ENCODE measurements at regions not wholly inside any gene's neighbourhood (a gene's known extent, or its start where the extent isn't known, plus 50 kb on each side); places are given as distances from the start of the nearest gene placed in this dataset.

DNA sequence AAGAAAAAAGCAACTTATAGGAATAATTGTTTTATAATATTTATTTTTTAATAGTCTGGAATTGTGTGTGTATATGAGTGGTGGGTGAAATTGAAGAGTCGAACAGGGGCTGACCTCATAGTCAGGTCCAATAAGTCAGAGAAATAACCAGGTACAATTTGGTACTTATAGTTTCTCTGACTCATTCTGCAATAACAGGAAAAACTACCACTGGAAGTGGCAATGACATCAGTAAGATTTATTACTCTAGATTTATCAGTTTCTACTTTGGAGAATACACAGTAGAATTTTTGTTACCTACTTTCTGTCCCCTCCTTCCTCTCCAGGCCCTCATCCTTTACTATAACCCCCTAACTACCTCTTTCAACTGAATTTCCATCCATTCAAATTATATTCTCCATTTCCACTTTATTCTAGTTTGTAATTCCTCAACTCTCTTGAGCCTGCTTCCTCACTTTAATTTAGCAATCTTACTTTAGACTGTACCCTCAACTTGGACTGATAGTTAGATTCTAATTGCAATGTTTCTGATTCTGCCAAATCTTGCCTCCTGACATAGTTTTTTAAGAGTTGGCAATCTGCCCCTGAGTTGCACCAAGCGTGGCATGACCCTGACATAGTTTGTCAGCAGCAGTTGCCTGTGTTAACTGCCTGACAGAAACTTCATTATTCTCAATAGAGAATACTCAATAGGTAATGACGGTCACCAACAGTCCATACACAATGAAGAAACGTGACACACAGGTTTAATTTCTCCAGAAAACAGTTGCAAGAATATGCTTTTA lies 475.3 kb upstream of the RIOK2 start:
- H3K9me3 ChIP-seq (ENCODE audit: control insufficient read depth, insufficient read depth, low read depth, low read length): no peaks in the 10 kb centered on the region
- H3K4me1 ChIP-seq (ENCODE audit: control insufficient read depth, insufficient read depth, low read length): no peaks in the 10 kb centered on the region
- POLR2A ChIA-PET: no interaction called here
- CTCF ChIA-PET: no interaction called here
- H3K27ac ChIP-seq (ENCODE audit: extremely low read depth, low read depth, low read length): no peak overlapping the region
- H3K4me3 ChIP-seq (ENCODE audit: low read depth, low read length): no peak overlapping the region
- TF ChIP-seq, protein P1, sequence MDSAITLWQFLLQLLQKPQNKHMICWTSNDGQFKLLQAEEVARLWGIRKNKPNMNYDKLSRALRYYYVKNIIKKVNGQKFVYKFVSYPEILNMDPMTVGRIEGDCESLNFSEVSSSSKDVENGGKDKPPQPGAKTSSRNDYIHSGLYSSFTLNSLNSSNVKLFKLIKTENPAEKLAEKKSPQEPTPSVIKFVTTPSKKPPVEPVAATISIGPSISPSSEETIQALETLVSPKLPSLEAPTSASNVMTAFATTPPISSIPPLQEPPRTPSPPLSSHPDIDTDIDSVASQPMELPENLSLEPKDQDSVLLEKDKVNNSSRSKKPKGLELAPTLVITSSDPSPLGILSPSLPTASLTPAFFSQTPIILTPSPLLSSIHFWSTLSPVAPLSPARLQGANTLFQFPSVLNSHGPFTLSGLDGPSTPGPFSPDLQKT (IDR thresholded peaks at IDR 0.05; ENCODE audit: borderline replicate concordance, low read depth, low read length): no peak
- no peak for TF ChIP-seq ZFHX2 (tag by site-specific recombination; conservative IDR thresholded peaks at IDR 0.05)
- no peaks in the 10 kb centered on the region for H3K36me3 ChIP-seq (ENCODE audit: control insufficient read depth in 2 of 2, insufficient read depth in 1 of 2, low read length in 2 of 2)

DNA sequence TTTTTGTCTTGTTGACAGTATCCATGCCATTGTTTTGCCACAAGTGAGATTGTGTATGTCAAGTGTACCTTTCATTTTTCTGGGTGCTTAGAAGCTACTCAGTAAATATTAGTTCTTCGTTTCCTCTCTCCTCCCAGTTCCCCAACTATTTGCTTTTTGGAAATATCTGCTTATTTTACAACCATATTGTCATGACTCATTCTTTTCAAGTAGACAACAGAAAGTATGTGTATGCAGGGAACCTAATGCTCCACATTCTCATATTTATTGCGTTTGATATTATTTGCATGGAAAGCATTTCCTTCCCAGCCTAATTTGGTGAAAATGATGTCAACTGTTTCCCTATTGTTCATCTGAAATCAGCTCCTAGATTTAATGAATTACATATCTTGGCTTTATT lies 483.7 kb upstream of the RIOK2 start:
- H3K36me3 ChIP-seq (ENCODE audit: control insufficient read depth in 2 of 2, insufficient read depth in 1 of 2, low read length in 2 of 2): no peaks in the 10 kb centered on the region
- no peaks in the 10 kb centered on the region for H3K4me1 ChIP-seq (ENCODE audit: control insufficient read depth, insufficient read depth, low read length)
- ChIA-PET POLR2A (no interaction called here), CTCF (interaction anchor here (0.6 kb wide), 1 partner anchor 796 kb away, joined by 3 read pairs; no protein-coding TSS in a partner anchor)
- H3K4me3 ChIP-seq (ENCODE audit: low read depth, low read length): no peak overlapping the region
- H3K27ac ChIP-seq (ENCODE audit: extremely low read depth, low read depth, low read length): no peak overlapping the region
- H3K9me3 ChIP-seq (ENCODE audit: control insufficient read depth, insufficient read depth, low read depth, low read length): no peaks in the 10 kb centered on the region
- TF ChIP-seq ZNF354C (tag by site-specific recombination; IDR thresholded peaks at IDR 0.05; ENCODE audit: borderline replicate concordance, low read depth) (no peak), ZNF214 (tag by site-specific recombination; IDR thresholded peaks at IDR 0.05; ENCODE audit: borderline replicate concordance) (no peak), OSR2 (tag by site-specific recombination; IDR thresholded peaks at IDR 0.05) (no peak), ZNF133 (tag by site-specific recombination; IDR thresholded peaks at IDR 0.05) (no peak), ZNF560 (tag by site-specific recombination; IDR thresholded peaks at IDR 0.05; ENCODE audit: borderline replicate concordance) (no peak), ZNF221 (tag by site-specific recombination; IDR thresholded peaks at IDR 0.05; ENCODE audit: borderline replicate concordance) (no peak), ZNF23 (tag by site-specific recombination; IDR thresholded peaks at IDR 0.05; ENCODE audit: borderline replicate concordance) (no peak), TCF7L2 (IDR thresholded peaks at IDR 0.05; ENCODE audit: borderline replicate concordance, low read depth, low read length) (no peak), ZEB2 (tag by site-specific recombination; IDR thresholded peaks at IDR 0.05) (no peak), ZNF335 (tag by site-specific recombination; conservative IDR thresholded peaks at IDR 0.05) (no peak), ZNF510 (tag by site-specific recombination; IDR thresholded peaks at IDR 0.05; ENCODE audit: insufficient replicate concordance) (no peak), ZFP3 (tag by site-specific recombination; IDR thresholded peaks at IDR 0.05; ENCODE audit: low read depth) (no peak), ZNF211 (tag by site-specific recombination; IDR thresholded peaks at IDR 0.05; ENCODE audit: low read depth) (no peak)
- TF ChIP-seq, protein P2, sequence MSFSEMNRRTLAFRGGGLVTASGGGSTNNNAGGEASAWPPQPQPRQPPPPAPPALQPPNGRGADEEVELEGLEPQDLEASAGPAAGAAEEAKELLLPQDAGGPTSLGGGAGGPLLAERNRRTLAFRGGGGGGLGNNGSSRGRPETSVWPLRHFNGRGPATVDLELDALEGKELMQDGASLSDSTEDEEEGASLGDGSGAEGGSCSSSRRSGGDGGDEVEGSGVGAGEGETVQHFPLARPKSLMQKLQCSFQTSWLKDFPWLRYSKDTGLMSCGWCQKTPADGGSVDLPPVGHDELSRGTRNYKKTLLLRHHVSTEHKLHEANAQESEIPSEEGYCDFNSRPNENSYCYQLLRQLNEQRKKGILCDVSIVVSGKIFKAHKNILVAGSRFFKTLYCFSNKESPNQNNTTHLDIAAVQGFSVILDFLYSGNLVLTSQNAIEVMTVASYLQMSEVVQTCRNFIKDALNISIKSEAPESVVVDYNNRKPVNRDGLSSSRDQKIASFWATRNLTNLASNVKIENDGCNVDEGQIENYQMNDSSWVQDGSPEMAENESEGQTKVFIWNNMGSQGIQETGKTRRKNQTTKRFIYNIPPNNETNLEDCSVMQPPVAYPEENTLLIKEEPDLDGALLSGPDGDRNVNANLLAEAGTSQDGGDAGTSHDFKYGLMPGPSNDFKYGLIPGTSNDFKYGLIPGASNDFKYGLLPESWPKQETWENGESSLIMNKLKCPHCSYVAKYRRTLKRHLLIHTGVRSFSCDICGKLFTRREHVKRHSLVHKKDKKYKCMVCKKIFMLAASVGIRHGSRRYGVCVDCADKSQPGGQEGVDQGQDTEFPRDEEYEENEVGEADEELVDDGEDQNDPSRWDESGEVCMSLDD (tag by site-specific recombination; IDR thresholded peaks at IDR 0.05): no peak
- TF ChIP-seq, protein P3, sequence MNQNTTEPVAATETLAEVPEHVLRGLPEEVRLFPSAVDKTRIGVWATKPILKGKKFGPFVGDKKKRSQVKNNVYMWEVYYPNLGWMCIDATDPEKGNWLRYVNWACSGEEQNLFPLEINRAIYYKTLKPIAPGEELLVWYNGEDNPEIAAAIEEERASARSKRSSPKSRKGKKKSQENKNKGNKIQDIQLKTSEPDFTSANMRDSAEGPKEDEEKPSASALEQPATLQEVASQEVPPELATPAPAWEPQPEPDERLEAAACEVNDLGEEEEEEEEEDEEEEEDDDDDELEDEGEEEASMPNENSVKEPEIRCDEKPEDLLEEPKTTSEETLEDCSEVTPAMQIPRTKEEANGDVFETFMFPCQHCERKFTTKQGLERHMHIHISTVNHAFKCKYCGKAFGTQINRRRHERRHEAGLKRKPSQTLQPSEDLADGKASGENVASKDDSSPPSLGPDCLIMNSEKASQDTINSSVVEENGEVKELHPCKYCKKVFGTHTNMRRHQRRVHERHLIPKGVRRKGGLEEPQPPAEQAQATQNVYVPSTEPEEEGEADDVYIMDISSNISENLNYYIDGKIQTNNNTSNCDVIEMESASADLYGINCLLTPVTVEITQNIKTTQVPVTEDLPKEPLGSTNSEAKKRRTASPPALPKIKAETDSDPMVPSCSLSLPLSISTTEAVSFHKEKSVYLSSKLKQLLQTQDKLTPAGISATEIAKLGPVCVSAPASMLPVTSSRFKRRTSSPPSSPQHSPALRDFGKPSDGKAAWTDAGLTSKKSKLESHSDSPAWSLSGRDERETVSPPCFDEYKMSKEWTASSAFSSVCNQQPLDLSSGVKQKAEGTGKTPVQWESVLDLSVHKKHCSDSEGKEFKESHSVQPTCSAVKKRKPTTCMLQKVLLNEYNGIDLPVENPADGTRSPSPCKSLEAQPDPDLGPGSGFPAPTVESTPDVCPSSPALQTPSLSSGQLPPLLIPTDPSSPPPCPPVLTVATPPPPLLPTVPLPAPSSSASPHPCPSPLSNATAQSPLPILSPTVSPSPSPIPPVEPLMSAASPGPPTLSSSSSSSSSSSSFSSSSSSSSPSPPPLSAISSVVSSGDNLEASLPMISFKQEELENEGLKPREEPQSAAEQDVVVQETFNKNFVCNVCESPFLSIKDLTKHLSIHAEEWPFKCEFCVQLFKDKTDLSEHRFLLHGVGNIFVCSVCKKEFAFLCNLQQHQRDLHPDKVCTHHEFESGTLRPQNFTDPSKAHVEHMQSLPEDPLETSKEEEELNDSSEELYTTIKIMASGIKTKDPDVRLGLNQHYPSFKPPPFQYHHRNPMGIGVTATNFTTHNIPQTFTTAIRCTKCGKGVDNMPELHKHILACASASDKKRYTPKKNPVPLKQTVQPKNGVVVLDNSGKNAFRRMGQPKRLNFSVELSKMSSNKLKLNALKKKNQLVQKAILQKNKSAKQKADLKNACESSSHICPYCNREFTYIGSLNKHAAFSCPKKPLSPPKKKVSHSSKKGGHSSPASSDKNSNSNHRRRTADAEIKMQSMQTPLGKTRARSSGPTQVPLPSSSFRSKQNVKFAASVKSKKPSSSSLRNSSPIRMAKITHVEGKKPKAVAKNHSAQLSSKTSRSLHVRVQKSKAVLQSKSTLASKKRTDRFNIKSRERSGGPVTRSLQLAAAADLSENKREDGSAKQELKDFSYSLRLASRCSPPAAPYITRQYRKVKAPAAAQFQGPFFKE (tag by site-specific recombination; IDR thresholded peaks at IDR 0.05; ENCODE audit: borderline replicate concordance): no peak
- TF ChIP-seq, protein P4, sequence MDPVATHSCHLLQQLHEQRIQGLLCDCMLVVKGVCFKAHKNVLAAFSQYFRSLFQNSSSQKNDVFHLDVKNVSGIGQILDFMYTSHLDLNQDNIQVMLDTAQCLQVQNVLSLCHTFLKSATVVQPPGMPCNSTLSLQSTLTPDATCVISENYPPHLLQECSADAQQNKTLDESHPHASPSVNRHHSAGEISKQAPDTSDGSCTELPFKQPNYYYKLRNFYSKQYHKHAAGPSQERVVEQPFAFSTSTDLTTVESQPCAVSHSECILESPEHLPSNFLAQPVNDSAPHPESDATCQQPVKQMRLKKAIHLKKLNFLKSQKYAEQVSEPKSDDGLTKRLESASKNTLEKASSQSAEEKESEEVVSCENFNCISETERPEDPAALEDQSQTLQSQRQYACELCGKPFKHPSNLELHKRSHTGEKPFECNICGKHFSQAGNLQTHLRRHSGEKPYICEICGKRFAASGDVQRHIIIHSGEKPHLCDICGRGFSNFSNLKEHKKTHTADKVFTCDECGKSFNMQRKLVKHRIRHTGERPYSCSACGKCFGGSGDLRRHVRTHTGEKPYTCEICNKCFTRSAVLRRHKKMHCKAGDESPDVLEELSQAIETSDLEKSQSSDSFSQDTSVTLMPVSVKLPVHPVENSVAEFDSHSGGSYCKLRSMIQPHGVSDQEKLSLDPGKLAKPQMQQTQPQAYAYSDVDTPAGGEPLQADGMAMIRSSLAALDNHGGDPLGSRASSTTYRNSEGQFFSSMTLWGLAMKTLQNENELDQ (tag by site-specific recombination; IDR thresholded peaks at IDR 0.05; ENCODE audit: low read depth): no peak
- TF ChIP-seq, protein P5, sequence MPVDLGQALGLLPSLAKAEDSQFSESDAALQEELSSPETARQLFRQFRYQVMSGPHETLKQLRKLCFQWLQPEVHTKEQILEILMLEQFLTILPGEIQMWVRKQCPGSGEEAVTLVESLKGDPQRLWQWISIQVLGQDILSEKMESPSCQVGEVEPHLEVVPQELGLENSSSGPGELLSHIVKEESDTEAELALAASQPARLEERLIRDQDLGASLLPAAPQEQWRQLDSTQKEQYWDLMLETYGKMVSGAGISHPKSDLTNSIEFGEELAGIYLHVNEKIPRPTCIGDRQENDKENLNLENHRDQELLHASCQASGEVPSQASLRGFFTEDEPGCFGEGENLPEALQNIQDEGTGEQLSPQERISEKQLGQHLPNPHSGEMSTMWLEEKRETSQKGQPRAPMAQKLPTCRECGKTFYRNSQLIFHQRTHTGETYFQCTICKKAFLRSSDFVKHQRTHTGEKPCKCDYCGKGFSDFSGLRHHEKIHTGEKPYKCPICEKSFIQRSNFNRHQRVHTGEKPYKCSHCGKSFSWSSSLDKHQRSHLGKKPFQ (tag by site-specific recombination; IDR thresholded peaks at IDR 0.05): no peak
